HL-60 (cell line): ENCODE measurements at regions not wholly inside any gene's neighbourhood (a gene's known extent, or its start where the extent isn't known, plus 50 kb on each side); places are given as distances from the start of the nearest gene placed in this dataset.

ENCODE experiments used
- POLR2AphosphoS5 ChIP-seq: IDR thresholded peaks from 2 replicates; pipeline ENCODE4 v1.6.1; 2012; ENCODE audit warnings: low read depth
- TF ChIP-seq, protein P1 (sequence below): IDR thresholded peaks from one replicate; pipeline ENCODE4 v1.5.1; 2011; ENCODE audit warnings: low read length, control low read depth, inconsistent platforms; ENCODE audit not compliant: insufficient read depth

DNA sequence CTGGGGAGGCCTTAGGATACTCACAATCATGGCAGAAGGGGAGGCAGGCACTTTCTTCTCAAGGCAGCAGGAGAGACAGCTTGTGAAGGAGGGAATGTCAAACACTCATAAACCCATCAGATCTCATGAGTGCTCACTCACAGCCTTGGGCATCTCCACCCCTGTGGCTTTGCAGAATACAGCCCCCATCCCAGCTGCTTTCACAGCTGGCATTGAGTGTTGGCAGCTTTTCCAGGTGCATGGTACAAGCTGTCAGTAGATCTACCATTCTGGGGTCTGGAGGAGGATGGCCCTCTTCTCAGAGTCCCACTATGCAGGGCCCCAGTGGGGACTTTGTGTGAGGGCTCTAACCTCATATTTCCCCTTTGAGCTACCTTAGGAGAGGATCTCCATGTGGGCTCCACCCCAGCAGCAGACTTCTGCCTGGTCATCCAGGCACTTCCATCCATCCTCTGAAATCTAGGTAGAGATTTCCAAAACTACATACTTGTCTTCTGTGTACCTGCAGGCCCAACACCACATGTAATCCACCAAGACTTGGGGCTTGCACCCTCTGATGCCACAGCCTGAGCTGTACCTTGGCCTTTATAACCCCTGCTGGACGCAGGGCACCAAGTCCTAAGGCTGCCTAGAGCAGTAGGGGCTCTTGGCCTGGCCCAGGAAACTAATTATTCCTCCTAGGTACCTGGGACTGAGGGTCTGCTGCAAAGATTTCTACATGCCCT, 404.2 kb upstream of the EPHA6 start:
- TF ChIP-seq, protein P1, sequence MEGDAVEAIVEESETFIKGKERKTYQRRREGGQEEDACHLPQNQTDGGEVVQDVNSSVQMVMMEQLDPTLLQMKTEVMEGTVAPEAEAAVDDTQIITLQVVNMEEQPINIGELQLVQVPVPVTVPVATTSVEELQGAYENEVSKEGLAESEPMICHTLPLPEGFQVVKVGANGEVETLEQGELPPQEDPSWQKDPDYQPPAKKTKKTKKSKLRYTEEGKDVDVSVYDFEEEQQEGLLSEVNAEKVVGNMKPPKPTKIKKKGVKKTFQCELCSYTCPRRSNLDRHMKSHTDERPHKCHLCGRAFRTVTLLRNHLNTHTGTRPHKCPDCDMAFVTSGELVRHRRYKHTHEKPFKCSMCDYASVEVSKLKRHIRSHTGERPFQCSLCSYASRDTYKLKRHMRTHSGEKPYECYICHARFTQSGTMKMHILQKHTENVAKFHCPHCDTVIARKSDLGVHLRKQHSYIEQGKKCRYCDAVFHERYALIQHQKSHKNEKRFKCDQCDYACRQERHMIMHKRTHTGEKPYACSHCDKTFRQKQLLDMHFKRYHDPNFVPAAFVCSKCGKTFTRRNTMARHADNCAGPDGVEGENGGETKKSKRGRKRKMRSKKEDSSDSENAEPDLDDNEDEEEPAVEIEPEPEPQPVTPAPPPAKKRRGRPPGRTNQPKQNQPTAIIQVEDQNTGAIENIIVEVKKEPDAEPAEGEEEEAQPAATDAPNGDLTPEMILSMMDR = no peak
- TF ChIP-seq POLR2AphosphoS5 = no peak
